ENCODE measurements at regions not wholly inside any gene's neighbourhood (a gene's known extent, or its start where the extent isn't known, plus 50 kb on each side); places are given as distances from the start of the nearest gene placed in this dataset.
"Not testable (repeated sequence)": the region's sequence is repeated elsewhere in the genome, so short reads cannot be mapped to it uniquely, and the experiment has no call there.

DNA sequence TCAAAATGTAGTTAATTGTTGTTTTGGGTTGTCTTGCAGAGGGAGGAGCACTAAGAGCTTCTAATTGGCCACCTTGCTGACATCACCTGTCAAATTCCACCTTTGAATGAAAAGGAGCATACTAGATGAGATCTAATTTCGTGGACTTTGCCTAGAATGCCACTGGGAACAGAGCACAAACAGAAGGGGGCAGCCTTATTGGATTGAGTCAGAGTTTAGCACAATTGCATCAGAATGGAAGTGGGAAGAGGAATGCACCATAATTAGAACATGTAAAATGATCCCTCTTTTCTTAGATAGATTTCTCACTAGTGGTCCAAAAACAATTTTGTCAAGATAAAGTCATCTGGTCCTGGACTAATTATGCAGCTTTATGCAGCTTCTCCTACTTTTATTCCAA is 1552.2 kb downstream of the PCDH9 start:
- no peaks in the 10 kb centered on the region for H3K9me3 ChIP-seq (replicated peaks in 1 of 3)
- no peaks in the 10 kb centered on the region for H3K27me3 ChIP-seq
- H3K27ac ChIP-seq, result no peak overlapping the region
- no peaks in the 10 kb centered on the region for H3K4me1 ChIP-seq (replicated peaks in 1 of 2)
- TF ChIP-seq, protein P1, sequence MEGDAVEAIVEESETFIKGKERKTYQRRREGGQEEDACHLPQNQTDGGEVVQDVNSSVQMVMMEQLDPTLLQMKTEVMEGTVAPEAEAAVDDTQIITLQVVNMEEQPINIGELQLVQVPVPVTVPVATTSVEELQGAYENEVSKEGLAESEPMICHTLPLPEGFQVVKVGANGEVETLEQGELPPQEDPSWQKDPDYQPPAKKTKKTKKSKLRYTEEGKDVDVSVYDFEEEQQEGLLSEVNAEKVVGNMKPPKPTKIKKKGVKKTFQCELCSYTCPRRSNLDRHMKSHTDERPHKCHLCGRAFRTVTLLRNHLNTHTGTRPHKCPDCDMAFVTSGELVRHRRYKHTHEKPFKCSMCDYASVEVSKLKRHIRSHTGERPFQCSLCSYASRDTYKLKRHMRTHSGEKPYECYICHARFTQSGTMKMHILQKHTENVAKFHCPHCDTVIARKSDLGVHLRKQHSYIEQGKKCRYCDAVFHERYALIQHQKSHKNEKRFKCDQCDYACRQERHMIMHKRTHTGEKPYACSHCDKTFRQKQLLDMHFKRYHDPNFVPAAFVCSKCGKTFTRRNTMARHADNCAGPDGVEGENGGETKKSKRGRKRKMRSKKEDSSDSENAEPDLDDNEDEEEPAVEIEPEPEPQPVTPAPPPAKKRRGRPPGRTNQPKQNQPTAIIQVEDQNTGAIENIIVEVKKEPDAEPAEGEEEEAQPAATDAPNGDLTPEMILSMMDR (IDR thresholded peaks at IDR 0.05), result no peak
- no peak for TF ChIP-seq POLR2A (IDR thresholded peaks at IDR 0.05)
- H3K36me3 ChIP-seq (replicated peaks in 1 of 2), result no peaks in the 10 kb centered on the region
- H3K4me3 ChIP-seq, result no peak overlapping the region
- intact Hi-C loops (cut with DNase I), result no loop called here
- DNase-seq, result no peak
- 27 to 52% (median 37%) methylated on average over 1 of the region's 1 CpG for WGBS, 4 donors

DNA sequence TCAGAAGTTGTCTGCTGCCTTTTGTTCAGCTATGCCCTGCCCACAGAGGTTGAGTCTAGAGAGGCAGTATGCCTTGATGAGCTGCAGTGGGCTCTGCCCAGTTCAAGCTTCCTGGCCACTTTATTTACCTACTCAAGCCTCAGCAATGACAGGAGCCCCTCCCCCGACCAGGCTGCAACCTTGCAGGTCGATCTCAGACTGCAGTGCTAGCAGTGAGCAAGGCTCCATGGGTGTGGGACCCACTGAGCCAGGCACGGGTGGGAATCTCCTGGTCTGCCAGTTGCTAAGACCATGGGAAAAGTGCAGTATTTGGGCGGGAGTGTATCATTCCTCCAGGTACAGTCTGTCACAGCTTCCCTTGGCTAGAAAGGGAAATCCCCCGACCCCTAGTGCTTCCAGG is 1554.8 kb downstream of the PCDH9 start:
- H3K36me3 ChIP-seq (replicated peaks in 1 of 2); H3K9me3 ChIP-seq (replicated peaks in 1 of 3); intact Hi-C loops (cut with DNase I); H3K27ac ChIP-seq; DNase-seq; H3K27me3 ChIP-seq; H3K4me3 ChIP-seq; H3K4me1 ChIP-seq (replicated peaks in 1 of 2): not testable (repeated sequence)
- 72 to 80% (median 76%) methylated on average over 4 to 5 of the region's 5 CpGs for WGBS, 4 donors

DNA sequence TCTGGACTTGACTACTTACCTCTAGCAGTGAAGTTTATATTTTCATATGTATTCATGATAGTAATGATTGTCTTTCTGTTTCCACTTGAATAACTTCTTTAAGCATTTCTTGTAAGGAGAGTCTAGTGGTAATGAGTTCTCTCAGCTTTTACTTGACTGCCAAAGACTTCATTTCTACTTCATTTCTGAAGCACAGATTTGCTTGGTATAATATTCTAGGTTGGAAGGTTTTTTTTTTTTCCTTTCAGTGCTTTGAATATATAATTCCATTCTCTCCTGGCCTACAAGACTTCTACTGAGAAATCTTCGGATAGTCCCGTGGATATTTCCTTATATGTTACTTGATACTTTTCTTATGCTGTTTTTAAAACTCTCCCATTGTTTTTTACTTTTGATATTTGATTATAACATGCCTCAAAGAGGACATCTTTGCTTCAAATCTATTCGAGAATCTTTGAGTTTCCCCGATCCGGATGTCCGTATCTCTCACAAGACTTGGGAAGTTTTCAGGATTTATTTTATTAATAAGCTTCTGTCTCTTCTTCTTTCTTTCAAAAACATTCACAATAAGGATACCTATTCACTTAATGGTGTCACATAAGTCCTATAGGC is 1560.0 kb downstream of the PCDH9 start:
- Histone ChIP-seq H3K4me1 (replicated peaks in 1 of 2) (no peaks in the 10 kb centered on the region), H3K9me3 (replicated peaks in 1 of 3) (peaks cover 0 to 11% (median 0%) of the 10 kb centered on the region in 3 donors), H3K27me3 (no peaks in the 10 kb centered on the region), H3K36me3 (replicated peaks in 1 of 2) (no peaks in the 10 kb centered on the region), H3K4me3 (no peak overlapping the region), H3K27ac (no peak overlapping the region)
- WGBS, 4 donors, result 87 to 92% (median 90%) methylated on average over 6 of the region's 6 CpGs
- no peak for DNase-seq
- intact Hi-C loops (cut with DNase I), result no loop called here
- TF ChIP-seq, protein P1 (IDR thresholded peaks at IDR 0.05), result no peak
- no peak for TF ChIP-seq POLR2A (IDR thresholded peaks at IDR 0.05)

DNA sequence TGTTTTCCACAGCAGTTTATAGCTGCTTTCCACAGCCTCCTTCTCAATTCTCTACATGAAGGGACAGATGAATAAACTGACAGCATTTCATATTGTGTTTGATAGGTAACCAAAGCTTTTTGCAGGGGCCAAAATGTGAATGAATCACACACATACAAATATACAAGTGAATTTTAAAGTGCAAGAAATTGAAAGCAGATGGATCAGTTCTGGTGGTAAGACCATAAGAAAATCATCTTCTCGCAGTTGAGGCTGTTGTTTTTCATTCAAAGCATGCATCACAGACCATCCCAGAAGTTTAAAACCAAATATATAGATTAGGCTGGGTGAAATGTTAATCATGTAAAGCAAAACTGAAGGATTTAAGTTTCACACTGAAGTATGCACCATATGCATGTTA is 1569.4 kb downstream of the PCDH9 start:
- intact Hi-C loops (cut with DNase I), result no loop called here
- DNase-seq, result no peak
- Histone ChIP-seq H3K36me3 (replicated peaks in 1 of 2) (no peaks in the 10 kb centered on the region), H3K27me3 (no peaks in the 10 kb centered on the region), H3K4me1 (replicated peaks in 1 of 2) (no peaks in the 10 kb centered on the region), H3K27ac (no peak overlapping the region), H3K4me3 (no peak overlapping the region), H3K9me3 (replicated peaks in 1 of 3) (no peaks in the 10 kb centered on the region)
- WGBS, 4 donors, result 75 to 88% (median 79%) methylated on average over 1 of the region's 1 CpG
- TF ChIP-seq POLR2A (IDR thresholded peaks at IDR 0.05), result no peak
- TF ChIP-seq, protein P1 (IDR thresholded peaks at IDR 0.05), result no peak

DNA sequence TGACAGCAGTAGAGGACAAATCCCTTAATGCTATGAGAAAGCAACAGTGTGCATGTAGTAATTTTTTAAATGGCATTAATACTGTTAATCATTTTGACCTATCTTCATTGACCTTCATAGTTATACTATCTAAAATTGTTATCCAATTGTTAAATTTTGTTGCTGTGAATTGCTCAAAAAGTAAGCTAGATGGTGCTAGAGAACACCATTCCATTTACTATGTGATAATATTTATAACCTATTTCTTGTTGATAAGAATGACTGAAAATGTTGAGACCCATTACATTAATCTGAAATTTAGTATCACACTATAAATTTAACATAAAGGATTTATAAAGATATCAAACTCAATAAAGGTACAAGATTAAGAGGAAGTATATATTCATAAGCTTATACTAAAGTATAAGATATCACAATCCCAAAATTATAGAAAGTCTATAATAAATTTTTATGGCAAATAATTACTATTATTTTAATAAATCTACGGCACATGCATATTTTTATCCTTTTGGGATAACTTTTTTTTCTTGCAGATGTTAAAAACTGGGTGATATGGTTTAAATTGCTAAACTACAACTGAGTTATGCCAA is 1573.3 kb downstream of the PCDH9 start:
- Histone ChIP-seq H3K36me3 (replicated peaks in 1 of 2) (no peaks in the 10 kb centered on the region), H3K9me3 (replicated peaks in 1 of 3) (no peaks in the 10 kb centered on the region), H3K4me1 (replicated peaks in 1 of 2) (no peaks in the 10 kb centered on the region), H3K4me3 (no peak overlapping the region), H3K27ac (no peak overlapping the region), H3K27me3 (no peaks in the 10 kb centered on the region)
- WGBS, 4 donors, result 36 to 50% (median 46%) methylated on average over 1 of the region's 1 CpG
- intact Hi-C loops (cut with DNase I), result loop anchor here in 1 of 2 donors (10.0 kb wide), 1 partner anchor 1578 kb away; the partner anchor contains the start of gene PCDH9
- TF ChIP-seq POLR2A (IDR thresholded peaks at IDR 0.05), result no peak
- TF ChIP-seq, protein P1 (IDR thresholded peaks at IDR 0.05), result peak; percentile 26 to 61 (median 46)
- DNase-seq, result no peak
